Keratinocyte (primary cell): ENCODE measurements at regions not wholly inside any gene's neighbourhood (a gene's known extent, or its start where the extent isn't known, plus 50 kb on each side); places are given as distances from the start of the nearest gene placed in this dataset.

Experiments used
- DNase-seq: peaks from one replicate; pipeline ENCODE4 v3.0.0-alpha.2; 2011; ENCODE audit warnings: low read depth, missing footprints, low spot score
- FAIRE-seq: peaks from 2 replicates; lab custom pipeline; 2011; peaks lifted over from hg19 to GRCh38; lab: Jason Lieb, UNC
- H2AFZ ChIP-seq: 2 replicates; pipeline ENCODE4 v1.6.0; 2012; ENCODE audit warnings: low read length, control low read depth, inconsistent platforms; ENCODE audit not compliant: control insufficient read depth
- H3K27ac ChIP-seq: 2 replicates; pipeline ENCODE4 v1.5.1; 2011; ENCODE audit warnings: low read length; ENCODE audit not compliant: control insufficient read depth, insufficient read depth
- H3K27me3 ChIP-seq: 3 replicates; pipeline ENCODE4 v1.6.0; 2011; ENCODE audit warnings: low read length; ENCODE audit not compliant: control insufficient read depth, insufficient read depth; ENCODE audit errors: extremely low read depth
- H3K36me3 ChIP-seq, 2 experiments: 2 replicates in 1 of 2; 3 replicates in 1 of 2; pipeline ENCODE4 v1.5.1; 2011; ENCODE audit warnings: low read length in 2 of 2, mild to moderate bottlenecking in 1 of 2; ENCODE audit not compliant: control insufficient read depth in 2 of 2, insufficient read depth in 2 of 2; ENCODE audit errors: extremely low read depth in 1 of 2
- H3K4me1 ChIP-seq: 3 replicates; pipeline ENCODE4 v1.5.1; 2011; ENCODE audit warnings: low read length; ENCODE audit not compliant: control insufficient read depth, insufficient read depth; ENCODE audit errors: extremely low read depth
- H3K4me2 ChIP-seq: 3 replicates; pipeline ENCODE4 v1.6.0; 2011; ENCODE audit warnings: low read depth, low read length; ENCODE audit not compliant: control insufficient read depth, insufficient read depth; ENCODE audit errors: extremely low read depth
- H3K4me3 ChIP-seq, 3 experiments: fragments of 200-600 bp in 1 of 3; sonication (generic) in 1 of 3; 2 replicates in 2 of 3; 3 replicates in 1 of 3; pipeline ENCODE4 v1.5.1; 2011 to 2016; ENCODE audit warnings: low read length in 3 of 3, mild to moderate bottlenecking in 3 of 3, control low read depth in 2 of 3, inconsistent platforms in 1 of 3, low read depth in 1 of 3, mixed read lengths in 1 of 3, mixed run types in 1 of 3, moderate library complexity in 1 of 3; ENCODE audit not compliant: control insufficient read depth in 2 of 3, insufficient read depth in 2 of 3; ENCODE audit errors: extremely low read depth in 1 of 3
- H3K79me2 ChIP-seq: 2 replicates; pipeline ENCODE4 v1.6.0; 2012; ENCODE audit warnings: low read length; ENCODE audit not compliant: control insufficient read depth, insufficient read depth
- H3K9ac ChIP-seq: 3 replicates; pipeline ENCODE4 v1.6.0; 2011; ENCODE audit warnings: low read length; ENCODE audit not compliant: control insufficient read depth, insufficient read depth; ENCODE audit errors: extremely low read depth
- H3K9me1 ChIP-seq: 3 replicates; pipeline ENCODE4 v1.6.0; 2011; ENCODE audit warnings: low read length; ENCODE audit not compliant: control insufficient read depth, insufficient read depth; ENCODE audit errors: extremely low read depth
- H3K9me3 ChIP-seq: 2 replicates; pipeline ENCODE4 v1.5.1; 2012; ENCODE audit warnings: low read depth, low read length; ENCODE audit not compliant: control insufficient read depth
- H4K20me1 ChIP-seq: 3 replicates; pipeline ENCODE4 v1.6.0; 2011; ENCODE audit warnings: low read length; ENCODE audit not compliant: control insufficient read depth, insufficient read depth; ENCODE audit errors: extremely low read depth
- EZH2 ChIP-seq: IDR thresholded peaks from one replicate; pipeline ENCODE4 v1.6.1; 2012; ENCODE audit warnings: inconsistent platforms, mild to moderate bottlenecking, low read length, moderate library complexity
- dilution Hi-C: fragments of 300-500 bp; cut with MboI; formaldehyde crosslinking; loops from one replicate; pipeline ENCODE4 v1.7.0; 2020; ENCODE audit warnings: low sequenced_read_pairs; ENCODE audit not compliant: extremely low pct_ligation_motif_present
- TF ChIP-seq, protein P1 (sequence below), 3 experiments: IDR thresholded peaks in 1 of 3; conservative IDR thresholded peaks in 1 of 3; optimal IDR thresholded peaks in 1 of 3; 2 replicates in 2 of 3; 3 replicates in 1 of 3; pipeline versions ENCODE3 to v1.5.1; 2011; ENCODE audit warnings: low read length in 3 of 3, mild to moderate bottlenecking in 3 of 3, moderate library complexity in 2 of 3, control low read depth in 1 of 3, inconsistent platforms in 1 of 3; ENCODE audit not compliant: insufficient read depth in 2 of 3; ENCODE audit errors: extremely low read depth in 1 of 3

DNA sequence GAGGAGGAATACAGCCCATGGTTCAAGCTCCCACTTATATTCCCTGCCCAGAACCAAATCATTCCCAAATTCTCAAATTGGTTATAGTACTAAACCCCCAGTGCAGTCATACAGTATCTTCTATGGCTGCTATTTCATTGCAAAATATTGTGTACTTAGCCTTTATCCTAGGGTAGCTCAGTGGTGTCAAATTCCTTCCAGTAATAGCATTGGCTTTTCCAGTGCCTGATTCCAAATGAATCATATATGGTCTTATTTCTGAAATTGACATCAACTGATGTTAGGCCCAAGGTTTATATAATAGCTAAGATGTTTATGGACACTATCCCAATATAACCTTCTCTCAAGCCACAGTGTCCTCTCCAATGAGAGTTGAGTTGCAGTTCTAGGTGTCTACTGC, 256.7 kb downstream of the NDUFS4 start:
- no peaks in the 10 kb centered on the region for H3K27me3 ChIP-seq
- no peaks in the 10 kb centered on the region for H3K79me2 ChIP-seq
- H2AFZ ChIP-seq = no peak overlapping the region
- dilution Hi-C loops = no loop called here
- TF ChIP-seq EZH2 = no peak
- TF ChIP-seq, protein P1, sequence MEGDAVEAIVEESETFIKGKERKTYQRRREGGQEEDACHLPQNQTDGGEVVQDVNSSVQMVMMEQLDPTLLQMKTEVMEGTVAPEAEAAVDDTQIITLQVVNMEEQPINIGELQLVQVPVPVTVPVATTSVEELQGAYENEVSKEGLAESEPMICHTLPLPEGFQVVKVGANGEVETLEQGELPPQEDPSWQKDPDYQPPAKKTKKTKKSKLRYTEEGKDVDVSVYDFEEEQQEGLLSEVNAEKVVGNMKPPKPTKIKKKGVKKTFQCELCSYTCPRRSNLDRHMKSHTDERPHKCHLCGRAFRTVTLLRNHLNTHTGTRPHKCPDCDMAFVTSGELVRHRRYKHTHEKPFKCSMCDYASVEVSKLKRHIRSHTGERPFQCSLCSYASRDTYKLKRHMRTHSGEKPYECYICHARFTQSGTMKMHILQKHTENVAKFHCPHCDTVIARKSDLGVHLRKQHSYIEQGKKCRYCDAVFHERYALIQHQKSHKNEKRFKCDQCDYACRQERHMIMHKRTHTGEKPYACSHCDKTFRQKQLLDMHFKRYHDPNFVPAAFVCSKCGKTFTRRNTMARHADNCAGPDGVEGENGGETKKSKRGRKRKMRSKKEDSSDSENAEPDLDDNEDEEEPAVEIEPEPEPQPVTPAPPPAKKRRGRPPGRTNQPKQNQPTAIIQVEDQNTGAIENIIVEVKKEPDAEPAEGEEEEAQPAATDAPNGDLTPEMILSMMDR (optimal IDR thresholded peaks at IDR 0.05 in 1 of 3, IDR thresholded peaks at IDR 0.05 in 1 of 3, conservative IDR thresholded peaks at IDR 0.05 in 1 of 3; ENCODE audit: extremely low read depth in 1 of 3, insufficient read depth in 2 of 3, low read length in 3 of 3) = no peak
- no peaks in the 10 kb centered on the region for H3K36me3 ChIP-seq
- no peaks in the 10 kb centered on the region for H3K9me1 ChIP-seq
- no peaks in the 10 kb centered on the region for H3K9me3 ChIP-seq
- DNase-seq (no peak), FAIRE-seq (no peak)
- no peak overlapping the region for H3K4me2 ChIP-seq
- H3K4me1 ChIP-seq = no peaks in the 10 kb centered on the region
- H3K4me3 ChIP-seq = no peak overlapping the region
- H4K20me1 ChIP-seq = no peaks in the 10 kb centered on the region
- no peak overlapping the region for H3K9ac ChIP-seq
- no peak overlapping the region for H3K27ac ChIP-seq

DNA sequence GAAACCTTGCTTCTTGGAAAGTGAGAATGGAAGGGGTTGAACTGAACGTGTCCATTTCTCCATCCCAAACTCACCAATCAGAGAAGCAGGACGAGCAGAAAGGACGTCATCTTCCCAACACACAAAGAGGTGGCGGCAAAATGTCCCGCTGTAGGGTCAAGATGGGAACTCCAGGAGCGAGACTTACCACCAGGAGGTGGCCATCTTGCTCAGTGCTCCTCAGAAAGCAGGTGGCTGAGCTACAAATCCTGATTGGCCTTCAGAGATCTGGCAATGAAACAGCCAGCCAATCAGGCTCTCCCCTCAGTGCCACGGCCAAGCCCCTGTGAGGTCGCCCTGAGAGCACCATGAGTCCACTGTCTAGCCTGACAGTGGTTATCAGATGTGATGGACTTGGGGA, 259.0 kb downstream of the NDUFS4 start:
- Histone ChIP-seq H3K9ac (no peak overlapping the region), H3K4me1 (no peaks in the 10 kb centered on the region), H3K4me2 (no peak overlapping the region), H4K20me1 (no peaks in the 10 kb centered on the region), H3K79me2 (no peaks in the 10 kb centered on the region), H3K36me3 (no peaks in the 10 kb centered on the region), H3K27ac (no peak overlapping the region), H3K27me3 (no peaks in the 10 kb centered on the region), H3K9me1 (no peaks in the 10 kb centered on the region), H2AFZ (no peak overlapping the region), H3K4me3 (no peak overlapping the region), H3K9me3 (no peaks in the 10 kb centered on the region)
- dilution Hi-C loops = no loop called here
- FAIRE-seq (no peak), DNase-seq (no peak)
- TF ChIP-seq, protein P1 (optimal IDR thresholded peaks at IDR 0.05 in 1 of 3, IDR thresholded peaks at IDR 0.05 in 1 of 3, conservative IDR thresholded peaks at IDR 0.05 in 1 of 3; ENCODE audit: extremely low read depth in 1 of 3, insufficient read depth in 2 of 3, low read length in 3 of 3) = no peak
- no peak for TF ChIP-seq EZH2
